ENCODE measurements at regions not wholly inside any gene's neighbourhood (a gene's known extent, or its start where the extent isn't known, plus 50 kb on each side); places are given as distances from the start of the nearest gene placed in this dataset.

DNA sequence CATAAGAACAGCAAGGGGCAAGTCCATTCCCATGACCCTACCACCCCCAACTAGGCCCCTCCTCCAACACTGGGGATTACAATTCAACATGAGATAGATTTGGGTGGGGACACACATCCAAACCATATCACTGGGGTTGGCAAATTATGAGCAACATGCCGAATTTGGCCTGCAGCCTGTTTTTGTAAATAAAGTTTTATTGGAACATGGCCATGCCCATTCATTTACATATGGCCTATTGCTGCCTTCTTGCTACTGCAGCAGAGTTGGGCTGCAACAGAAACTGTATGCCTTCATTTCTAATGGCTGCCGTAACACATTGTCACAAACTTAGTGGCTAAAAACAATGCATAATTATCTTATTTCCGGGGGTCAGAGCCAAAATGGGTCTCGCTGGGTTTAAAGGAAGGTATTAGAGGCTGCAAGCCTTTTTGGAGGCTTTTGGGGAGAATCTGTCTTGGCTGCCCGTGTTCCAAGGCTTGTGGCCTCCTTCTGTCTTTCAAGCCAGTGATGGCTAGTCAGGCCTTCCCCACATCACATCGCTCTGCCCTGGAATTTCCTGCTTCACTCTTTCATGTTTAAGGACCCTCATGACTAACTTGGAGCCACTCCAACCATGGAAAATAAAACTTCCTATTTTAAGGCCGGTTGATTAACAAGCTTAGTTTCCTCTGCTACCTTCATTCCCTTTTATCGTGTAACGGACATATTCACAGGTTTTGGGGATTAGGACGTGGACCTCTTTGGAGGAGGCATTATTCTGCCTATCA, 428.5 kb upstream of the PROK2 start:
- H3K4me1 ChIP-seq = no peaks in the 10 kb centered on the region
- TF ChIP-seq, protein P1, sequence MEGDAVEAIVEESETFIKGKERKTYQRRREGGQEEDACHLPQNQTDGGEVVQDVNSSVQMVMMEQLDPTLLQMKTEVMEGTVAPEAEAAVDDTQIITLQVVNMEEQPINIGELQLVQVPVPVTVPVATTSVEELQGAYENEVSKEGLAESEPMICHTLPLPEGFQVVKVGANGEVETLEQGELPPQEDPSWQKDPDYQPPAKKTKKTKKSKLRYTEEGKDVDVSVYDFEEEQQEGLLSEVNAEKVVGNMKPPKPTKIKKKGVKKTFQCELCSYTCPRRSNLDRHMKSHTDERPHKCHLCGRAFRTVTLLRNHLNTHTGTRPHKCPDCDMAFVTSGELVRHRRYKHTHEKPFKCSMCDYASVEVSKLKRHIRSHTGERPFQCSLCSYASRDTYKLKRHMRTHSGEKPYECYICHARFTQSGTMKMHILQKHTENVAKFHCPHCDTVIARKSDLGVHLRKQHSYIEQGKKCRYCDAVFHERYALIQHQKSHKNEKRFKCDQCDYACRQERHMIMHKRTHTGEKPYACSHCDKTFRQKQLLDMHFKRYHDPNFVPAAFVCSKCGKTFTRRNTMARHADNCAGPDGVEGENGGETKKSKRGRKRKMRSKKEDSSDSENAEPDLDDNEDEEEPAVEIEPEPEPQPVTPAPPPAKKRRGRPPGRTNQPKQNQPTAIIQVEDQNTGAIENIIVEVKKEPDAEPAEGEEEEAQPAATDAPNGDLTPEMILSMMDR (IDR thresholded peaks at IDR 0.05) = no peak
- TF ChIP-seq POLR2A (IDR thresholded peaks at IDR 0.05) (no peak), EP300 (IDR thresholded peaks at IDR 0.05; ENCODE audit: low read depth) (no peak), POLR2AphosphoS5 (IDR thresholded peaks at IDR 0.05) (no peak)
- H3K36me3 ChIP-seq = no peaks in the 10 kb centered on the region
- no peak overlapping the region for H3K27ac ChIP-seq
- H3K27me3 ChIP-seq = no peaks in the 10 kb centered on the region
- in situ Hi-C loops (cut with MboI; ENCODE audit: low pct_ligation_motif_present in 1 of 4, low pct_unique_long_range_greater_than_20kb in 1 of 4, low sequenced_read_pairs in 3 of 4) = no loop called here
- intact Hi-C loops (cut with DNase I; ENCODE audit: low total_unique reads) = no loop called here
- no peak for DNase-seq
- WGBS, 2 donors (ENCODE audit: low coverage in 1 of 2) = 80 to 84% methylated on average over 5 to 10 of the region's 10 CpGs
- no peaks in the 10 kb centered on the region for H3K9me3 ChIP-seq
- no peak overlapping the region for H3K4me3 ChIP-seq

DNA sequence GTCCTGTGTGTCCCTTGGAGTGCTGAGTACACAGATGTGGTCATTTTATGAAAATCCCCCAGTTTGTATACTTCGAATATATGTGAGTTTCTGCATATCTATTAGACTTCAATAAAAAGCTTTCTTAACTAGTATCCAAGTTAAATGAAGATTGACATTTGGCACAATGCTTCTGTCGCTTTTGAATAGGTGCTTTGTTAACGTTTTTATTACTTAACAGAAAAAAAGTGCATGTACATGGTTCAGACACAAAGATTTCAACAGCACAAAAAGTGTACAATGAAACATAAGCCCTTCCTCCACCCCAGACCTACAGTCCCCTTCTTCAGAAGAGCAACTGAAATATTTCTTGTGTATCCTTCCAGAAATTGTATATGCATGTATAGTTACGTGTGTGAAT, 427.4 kb upstream of the PROK2 start:
- Histone ChIP-seq H3K27ac (no peak overlapping the region), H3K9me3 (no peaks in the 10 kb centered on the region), H3K4me1 (no peaks in the 10 kb centered on the region), H3K36me3 (no peaks in the 10 kb centered on the region), H3K27me3 (no peaks in the 10 kb centered on the region), H3K4me3 (no peak overlapping the region)
- TF ChIP-seq, protein P1 (IDR thresholded peaks at IDR 0.05) = no peak
- TF ChIP-seq POLR2A (IDR thresholded peaks at IDR 0.05) = no peak
- TF ChIP-seq EP300 (IDR thresholded peaks at IDR 0.05; ENCODE audit: low read depth) = no peak
- no peak for TF ChIP-seq POLR2AphosphoS5 (IDR thresholded peaks at IDR 0.05)
- intact Hi-C loops (cut with DNase I; ENCODE audit: low total_unique reads) (no loop called here), in situ Hi-C loops (cut with MboI; ENCODE audit: low pct_ligation_motif_present in 1 of 4, low pct_unique_long_range_greater_than_20kb in 1 of 4, low sequenced_read_pairs in 3 of 4) (no loop called here)
- 53 to 62% methylated on average over 4 of the region's 4 CpGs for WGBS, 2 donors (ENCODE audit: low coverage in 1 of 2)
- DNase-seq = no peak

DNA sequence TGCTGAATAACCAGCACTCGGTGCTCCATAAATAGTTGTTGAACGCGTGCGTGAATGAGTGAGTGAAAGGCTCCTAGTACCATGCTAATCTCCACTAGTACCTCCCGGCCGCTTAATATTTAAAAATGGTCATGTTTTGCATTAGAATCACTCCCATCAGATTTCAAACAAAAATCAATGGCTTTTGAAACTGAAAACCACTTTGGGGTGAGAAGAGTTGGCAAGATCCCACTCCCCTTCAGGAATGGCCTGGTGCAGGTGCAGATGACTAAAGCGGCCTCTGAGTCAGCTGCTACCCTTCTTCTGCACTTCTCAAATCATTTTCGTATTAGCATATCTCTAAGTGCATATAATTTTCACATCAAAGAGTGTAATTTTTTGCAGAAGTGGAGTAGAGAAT, 425.3 kb upstream of the PROK2 start:
- 86 to 91% methylated on average over 8 of the region's 8 CpGs for WGBS, 2 donors (ENCODE audit: low coverage in 1 of 2)

DNA sequence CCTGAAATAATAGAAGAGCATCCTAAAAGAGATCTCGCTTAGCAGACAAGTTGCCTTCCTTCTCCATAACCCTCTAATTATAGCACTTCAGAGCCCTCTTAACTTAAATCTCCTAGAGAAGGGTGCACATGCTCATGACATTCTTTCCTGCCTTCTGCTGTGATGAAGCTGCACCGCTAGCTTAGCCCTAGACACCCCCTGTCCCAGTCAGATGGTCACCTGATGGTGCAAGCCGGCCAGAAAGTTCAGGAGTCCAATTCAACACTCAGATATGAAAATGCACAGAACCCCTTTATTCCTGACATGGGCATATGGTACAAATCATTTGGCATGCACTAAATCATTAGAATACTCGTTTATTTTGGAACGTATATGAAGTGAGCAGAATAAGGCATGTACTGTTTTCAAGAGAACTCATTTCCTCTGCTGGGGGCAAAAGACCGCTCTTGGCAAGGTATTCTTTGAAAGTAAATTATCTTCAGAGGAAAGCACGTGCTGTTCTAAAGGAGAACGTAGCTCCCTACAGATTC, 420.4 kb upstream of the PROK2 start:
- H3K9me3 ChIP-seq = no peaks in the 10 kb centered on the region
- no peak for DNase-seq
- in situ Hi-C loops (cut with MboI; ENCODE audit: low pct_ligation_motif_present in 1 of 4, low pct_unique_long_range_greater_than_20kb in 1 of 4, low sequenced_read_pairs in 3 of 4) (no loop called here), intact Hi-C loops (cut with DNase I; ENCODE audit: low total_unique reads) (no loop called here)
- H3K27ac ChIP-seq = no peak overlapping the region
- no peak for TF ChIP-seq EP300 (IDR thresholded peaks at IDR 0.05; ENCODE audit: low read depth)
- no peak for TF ChIP-seq POLR2AphosphoS5 (IDR thresholded peaks at IDR 0.05)
- TF ChIP-seq POLR2A (IDR thresholded peaks at IDR 0.05) = no peak
- TF ChIP-seq, protein P1 (IDR thresholded peaks at IDR 0.05) = no peak
- H3K36me3 ChIP-seq = no peaks in the 10 kb centered on the region
- no peaks in the 10 kb centered on the region for H3K4me1 ChIP-seq
- no peaks in the 10 kb centered on the region for H3K27me3 ChIP-seq
- 60 to 79% methylated on average over 8 of the region's 8 CpGs for WGBS, 2 donors (ENCODE audit: low coverage in 1 of 2)
- H3K4me3 ChIP-seq = no peak overlapping the region

More for the DNA sequence above, 425.3 kb upstream of the PROK2 start:
- no peak overlapping the region for H3K27ac ChIP-seq
- no peaks in the 10 kb centered on the region for H3K27me3 ChIP-seq
- H3K4me3 ChIP-seq = no peak overlapping the region
- in situ Hi-C loops (cut with MboI; ENCODE audit: low pct_ligation_motif_present in 1 of 4, low pct_unique_long_range_greater_than_20kb in 1 of 4, low sequenced_read_pairs in 3 of 4) = no loop called here
- no peak for DNase-seq
- H3K9me3 ChIP-seq = no peaks in the 10 kb centered on the region
- intact Hi-C loops (cut with DNase I; ENCODE audit: low total_unique reads) = no loop called here
- no peaks in the 10 kb centered on the region for H3K36me3 ChIP-seq
- TF ChIP-seq POLR2A (IDR thresholded peaks at IDR 0.05) = no peak
- TF ChIP-seq, protein P1 (IDR thresholded peaks at IDR 0.05) = no peak
- no peak for TF ChIP-seq POLR2AphosphoS5 (IDR thresholded peaks at IDR 0.05)
- TF ChIP-seq EP300 (IDR thresholded peaks at IDR 0.05; ENCODE audit: low read depth) = no peak
- no peaks in the 10 kb centered on the region for H3K4me1 ChIP-seq

All from transverse colon (tissue), 4 donors.